HG02623 (cell line): ENCODE measurements at regions not wholly inside any gene's neighbourhood (a gene's known extent, or its start where the extent isn't known, plus 50 kb on each side); places are given as distances from the start of the nearest gene placed in this dataset.
"Not testable (repeated sequence)": the region's sequence is repeated elsewhere in the genome, so short reads cannot be mapped to it uniquely, and the experiment has no call there.

Experiments
- ATAC-seq: cut with Tn5 transposase; IDR thresholded peaks from one replicate; pipeline ENCODE4 v1.9.1; 2021; ENCODE audit warnings: moderate library complexity; ENCODE audit not compliant: unreplicated experiment

- no peak for ATAC-seq
Observed at GRCh38 chr13:74554569-74555275, 420.5 kb upstream of the KLF12 start.

GRCh38 chr13:74550039-74550438 is 415.8 kb upstream of the KLF12 start:
- ATAC-seq = no peak

GRCh38 chr13:74536649-74537048 is 402.4 kb upstream of the KLF12 start:
- ATAC-seq = not testable (repeated sequence)

- no peak for ATAC-seq
Observed at GRCh38 chr13:74533226-74533625, 399.0 kb upstream of the KLF12 start.

- ATAC-seq = no peak
Observed at GRCh38 chr13:74530011-74530410, 395.8 kb upstream of the KLF12 start.

- ATAC-seq = no peak
Observed at GRCh38 chr13:74528734-74529513, 394.7 kb upstream of the KLF12 start.

GRCh38 chr13:74523057-74523456 is 388.9 kb upstream of the KLF12 start:
- ATAC-seq = no peak

GRCh38 chr13:74511523-74511922 is 377.3 kb upstream of the KLF12 start:
- no peak for ATAC-seq

GRCh38 chr13:74487091-74487722 is 353.0 kb upstream of the KLF12 start:
- no peak for ATAC-seq

GRCh38 chr13:74485757-74486156 is 351.6 kb upstream of the KLF12 start:
- no peak for ATAC-seq

GRCh38 chr13:74479124-74479523 is 344.9 kb upstream of the KLF12 start:
- no peak for ATAC-seq

- no peak for ATAC-seq
Observed at GRCh38 chr13:74476788-74477187, 342.6 kb upstream of the KLF12 start.

GRCh38 chr13:74476365-74476764 is 342.2 kb upstream of the KLF12 start:
- ATAC-seq = no peak

GRCh38 chr13:74466864-74467263 is 332.7 kb upstream of the KLF12 start:
- ATAC-seq = no peak

- ATAC-seq = no peak
Observed at GRCh38 chr13:74466020-74466419, 331.8 kb upstream of the KLF12 start.

GRCh38 chr13:74465271-74465670 is 331.1 kb upstream of the KLF12 start:
- no peak for ATAC-seq

GRCh38 chr13:74464670-74465069 is 330.5 kb upstream of the KLF12 start:
- ATAC-seq = no peak

- no peak for ATAC-seq
Observed at GRCh38 chr13:74461011-74461410, 326.8 kb upstream of the KLF12 start.

GRCh38 chr13:74452881-74453280 is 318.7 kb upstream of the KLF12 start:
- no peak for ATAC-seq

GRCh38 chr13:74452176-74452575 is 318.0 kb upstream of the KLF12 start:
- no peak for ATAC-seq

GRCh38 chr13:74450964-74451363 is 316.8 kb upstream of the KLF12 start:
- no peak for ATAC-seq

GRCh38 chr13:74450525-74450845 is 316.3 kb upstream of the KLF12 start:
- ATAC-seq = no peak
